ENCODE measurements at regions not wholly inside any gene's neighbourhood (a gene's known extent, or its start where the extent isn't known, plus 50 kb on each side); places are given as distances from the start of the nearest gene placed in this dataset.
"Not testable (repeated sequence)": the region's sequence is repeated elsewhere in the genome, so short reads cannot be mapped to it uniquely, and the experiment has no call there.

GRCh38 chrX:128975745-128976144, 547.5 kb downstream of the SMARCA1 start:
- FAIRE-seq: no peak
- peak; percentile 23 for DNase-seq (ENCODE audit: low spot score)

DNA sequence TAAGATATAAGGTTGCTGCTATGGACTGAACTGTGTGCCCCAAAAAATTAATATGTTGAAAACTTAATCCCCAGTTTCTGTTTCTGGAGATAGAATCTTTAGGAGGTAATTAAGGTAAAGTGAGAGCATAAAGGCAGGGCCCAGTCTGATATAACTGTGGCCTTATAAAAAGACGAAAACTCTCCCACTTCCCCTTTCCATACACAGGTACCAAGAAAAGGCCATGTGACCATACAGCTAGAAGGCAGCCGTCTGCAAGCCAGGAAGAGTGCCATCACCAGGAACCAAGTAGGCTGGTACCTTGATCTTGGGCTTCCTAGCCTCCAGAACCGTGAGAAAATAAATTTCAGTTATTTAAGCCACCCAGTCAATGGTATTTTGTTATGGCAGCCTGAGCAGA, 550.3 kb downstream of the SMARCA1 start:
- DNase-seq (ENCODE audit: low spot score) (no peak), FAIRE-seq (no peak)

DNA sequence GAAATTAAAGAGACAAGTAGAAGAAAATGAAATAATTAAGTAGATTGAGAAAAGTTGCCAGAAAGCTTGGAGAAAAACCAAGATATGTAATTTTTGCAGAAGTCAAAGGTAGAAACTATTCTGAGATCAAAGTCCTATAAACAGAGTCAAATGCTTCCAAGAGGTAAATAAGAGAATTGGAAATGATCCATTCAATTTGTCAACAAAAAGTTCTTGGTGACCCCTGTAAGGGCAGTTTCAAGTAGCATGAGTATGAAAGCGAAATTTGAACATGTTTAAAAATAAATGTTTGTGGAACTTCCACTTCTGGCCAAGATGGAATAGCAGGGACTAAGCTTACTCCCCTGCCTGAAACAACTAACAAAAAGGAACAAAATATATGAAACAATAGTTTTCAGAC, 562.0 kb downstream of the SMARCA1 start:
- FAIRE-seq (no peak), DNase-seq (ENCODE audit: low spot score) (no peak)

GRCh38 chrX:128954697-128955096, 568.6 kb downstream of the SMARCA1 start:
- DNase-seq (ENCODE audit: low spot score); FAIRE-seq: not testable (repeated sequence)

GRCh38 chrX:128931071-128931470, 592.2 kb downstream of the SMARCA1 start:
- FAIRE-seq: no peak
- DNase-seq (ENCODE audit: low spot score): no peak

- DNase-seq (ENCODE audit: low spot score) (no peak), FAIRE-seq (no peak)
Observed at GRCh38 chrX:128929271-128930057, 593.8 kb downstream of the SMARCA1 start.

DNA sequence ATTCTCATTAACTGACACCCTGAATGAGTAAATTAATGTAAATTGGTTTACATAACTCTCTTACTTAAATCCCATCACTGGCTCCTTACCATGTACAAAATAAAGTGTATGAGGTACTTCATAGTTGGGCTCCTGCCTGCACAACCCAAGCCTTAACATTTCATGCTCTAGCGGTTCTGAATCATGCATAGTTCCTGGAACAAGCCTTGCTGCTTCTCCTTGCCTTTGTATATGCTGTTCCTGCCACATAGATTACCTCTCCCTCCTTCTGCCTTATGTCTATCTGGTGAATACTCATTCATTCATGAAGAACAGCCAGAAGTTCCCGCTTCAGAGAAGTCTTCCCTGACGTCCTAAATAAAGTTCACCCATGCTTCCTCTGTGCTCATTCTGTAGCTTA, 594.7 kb downstream of the SMARCA1 start:
- FAIRE-seq (no peak), DNase-seq (ENCODE audit: low spot score) (no peak)

- no peak for DNase-seq (ENCODE audit: low spot score)
- FAIRE-seq: no peak
Observed at GRCh38 chrX:128927363-128927762, 595.9 kb downstream of the SMARCA1 start.

GRCh38 chrX:128906753-128907152, 616.5 kb downstream of the SMARCA1 start:
- no peak for DNase-seq (ENCODE audit: low spot score)
- no peak for FAIRE-seq

GRCh38 chrX:128901018-128901417, 622.3 kb downstream of the SMARCA1 start:
- no peak for FAIRE-seq
- DNase-seq (ENCODE audit: low spot score): no peak

DNA sequence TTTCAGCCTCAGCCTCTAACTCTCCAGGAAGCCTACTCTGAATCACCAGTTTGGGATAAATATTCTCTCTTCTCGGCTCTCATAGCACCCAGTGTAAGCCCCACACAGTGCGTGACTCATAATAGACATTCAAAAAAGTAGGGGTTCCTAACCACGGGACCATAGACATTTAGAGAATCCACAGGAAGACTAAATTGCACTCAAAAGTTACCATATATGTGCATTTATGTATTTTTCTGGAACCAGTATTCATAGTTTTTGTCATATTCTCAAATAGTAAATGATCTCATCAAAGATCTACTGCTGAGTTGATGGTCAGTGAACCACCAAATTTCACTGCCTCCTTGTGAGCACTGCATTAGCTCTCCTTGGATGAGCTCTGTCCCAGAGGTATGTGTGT, 625.7 kb downstream of the SMARCA1 start:
- DNase-seq (ENCODE audit: low spot score) (no peak), FAIRE-seq (no peak)

DNA sequence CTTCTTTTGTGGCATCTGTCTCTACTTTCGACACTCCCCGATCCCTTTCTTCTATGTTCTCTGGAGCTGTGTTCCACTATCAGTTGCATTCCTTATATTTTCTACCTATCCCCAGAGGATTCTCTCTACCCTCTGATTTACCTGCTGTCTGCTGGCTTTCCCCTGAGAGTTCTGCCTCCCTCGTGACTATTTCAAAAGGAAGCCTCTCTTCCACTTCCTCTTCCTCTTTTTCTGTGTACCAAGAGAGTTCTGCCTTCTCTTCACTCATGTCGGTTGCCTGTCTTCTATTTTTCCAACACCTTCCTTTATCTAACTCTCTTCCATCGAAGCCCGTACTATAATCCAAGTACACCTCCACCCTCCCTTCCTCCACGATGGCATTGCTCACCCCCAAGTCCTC, 631.7 kb downstream of the SMARCA1 start:
- no peak for DNase-seq (ENCODE audit: low spot score)
- no peak for FAIRE-seq

DNA sequence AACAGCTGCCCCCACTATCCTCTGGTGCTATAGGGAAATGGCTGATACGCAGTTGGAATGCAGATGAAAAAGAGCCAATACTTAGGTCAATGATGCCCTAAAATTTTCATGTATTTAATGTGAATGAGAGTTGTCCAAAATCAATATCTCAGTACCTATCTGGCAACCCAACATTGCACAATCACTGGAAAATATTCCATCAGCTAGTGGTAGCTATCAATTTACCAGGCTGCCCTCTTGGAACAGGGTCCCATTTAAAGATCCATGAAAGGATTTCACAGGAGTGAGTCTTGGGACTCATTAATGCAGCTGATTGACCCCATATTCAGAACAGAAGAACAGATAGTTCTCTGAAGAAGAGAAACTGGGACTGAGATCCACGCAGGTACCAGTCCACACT, 638.9 kb downstream of the SMARCA1 start:
- FAIRE-seq: no peak
- DNase-seq (ENCODE audit: low spot score): no peak

GRCh38 chrX:128883650-128884049, 639.6 kb downstream of the SMARCA1 start:
- FAIRE-seq (no peak), DNase-seq (ENCODE audit: low spot score) (no peak)

- DNase-seq (ENCODE audit: low spot score) (no peak), FAIRE-seq (no peak)
Observed at GRCh38 chrX:128870361-128870760, 652.9 kb downstream of the SMARCA1 start.

DNA sequence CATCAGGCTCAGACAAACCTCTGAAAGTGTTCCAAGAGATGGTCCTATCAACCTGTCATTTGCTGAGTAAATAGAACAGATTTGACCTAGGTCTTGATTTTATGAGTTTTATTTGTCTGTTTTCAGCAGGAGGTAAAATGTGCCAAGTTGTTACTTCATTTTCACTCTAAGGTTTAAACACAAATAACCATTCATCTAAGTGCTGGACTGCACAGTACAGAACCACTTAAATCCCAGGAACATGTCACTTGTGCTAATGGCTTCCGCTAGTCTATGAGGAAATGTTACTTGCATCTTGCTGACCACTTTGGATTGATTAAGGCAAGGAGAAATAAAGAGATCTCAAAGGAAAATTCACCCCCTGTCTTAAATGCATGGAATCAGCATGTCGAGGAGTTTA, 660.7 kb downstream of the SMARCA1 start:
- FAIRE-seq (no peak), DNase-seq (ENCODE audit: low spot score) (no peak)

- no peak for FAIRE-seq
- DNase-seq (ENCODE audit: low spot score): no peak
Observed at GRCh38 chrX:128848374-128848773, 674.9 kb downstream of the SMARCA1 start.

DNA sequence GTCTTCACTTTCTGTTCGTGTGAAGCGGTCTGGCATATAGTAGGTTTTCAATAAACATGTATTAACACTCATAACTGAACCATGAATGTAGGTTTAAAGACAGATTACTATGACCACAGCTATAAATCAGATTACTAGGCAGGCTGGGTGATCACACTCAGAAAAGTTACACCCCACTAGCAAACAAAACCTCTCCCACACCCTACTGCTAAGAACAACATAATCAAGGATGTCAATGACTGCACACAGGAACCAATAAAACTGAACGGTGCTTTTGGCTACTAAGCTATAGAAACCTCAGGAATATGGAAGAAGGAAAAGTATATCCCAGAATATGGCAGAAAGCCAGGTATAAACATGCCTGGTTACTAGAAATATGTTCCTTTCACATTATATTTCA, 676.9 kb downstream of the SMARCA1 start:
- FAIRE-seq (no peak), DNase-seq (ENCODE audit: low spot score) (no peak)

- no peak for FAIRE-seq
Observed at GRCh38 chrX:128818690-128819089, 704.6 kb downstream of the SMARCA1 start.

DNA sequence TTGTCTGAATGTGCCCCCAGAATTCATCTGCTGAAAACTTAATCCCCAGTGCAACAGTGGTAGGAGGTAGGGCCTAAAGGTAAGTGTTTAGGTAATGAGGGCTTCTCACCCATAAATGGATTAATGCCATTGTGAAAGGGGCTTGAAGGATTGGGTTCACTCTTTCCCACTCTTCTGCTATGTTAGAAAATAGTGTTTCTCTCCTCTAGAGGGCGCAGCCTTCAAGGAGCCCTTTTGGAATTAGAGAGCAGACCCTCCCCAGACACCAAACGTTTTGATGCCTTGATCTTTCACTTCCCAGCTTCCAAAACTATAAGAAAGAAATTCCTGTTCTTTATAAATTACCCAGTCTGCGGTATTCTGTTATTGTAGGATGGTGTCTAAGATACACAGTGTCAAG, 706.4 kb downstream of the SMARCA1 start:
- FAIRE-seq: no peak
- no peak for DNase-seq (ENCODE audit: low spot score)

More at GRCh38 chrX:128818690-128819089, 704.6 kb downstream of the SMARCA1 start:
- DNase-seq (ENCODE audit: low spot score): no peak

- FAIRE-seq: no peak
- no peak for DNase-seq (ENCODE audit: low spot score)
Observed at GRCh38 chrX:128807367-128807766, 715.9 kb downstream of the SMARCA1 start.

DNA sequence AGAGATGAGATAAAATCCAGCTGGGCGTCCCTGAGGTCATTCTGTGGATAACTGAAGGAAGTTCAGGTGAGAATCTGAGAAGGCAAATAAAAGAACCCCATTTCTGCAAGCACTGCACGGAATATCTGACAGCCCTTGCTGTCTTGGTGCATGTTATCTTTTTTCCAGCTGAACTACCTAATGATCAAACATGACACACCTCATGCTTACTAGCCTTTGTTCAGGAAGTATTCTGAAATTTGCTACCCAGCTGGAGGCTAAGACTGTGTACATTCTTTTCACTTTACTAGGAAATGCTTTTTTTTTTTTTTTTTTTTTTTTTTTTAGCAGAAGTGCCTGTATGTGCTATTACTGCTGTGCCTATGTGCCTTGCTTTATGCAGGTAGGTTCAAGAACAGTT, 718.1 kb downstream of the SMARCA1 start:
- FAIRE-seq (no peak), DNase-seq (ENCODE audit: low spot score) (no peak)

DNA sequence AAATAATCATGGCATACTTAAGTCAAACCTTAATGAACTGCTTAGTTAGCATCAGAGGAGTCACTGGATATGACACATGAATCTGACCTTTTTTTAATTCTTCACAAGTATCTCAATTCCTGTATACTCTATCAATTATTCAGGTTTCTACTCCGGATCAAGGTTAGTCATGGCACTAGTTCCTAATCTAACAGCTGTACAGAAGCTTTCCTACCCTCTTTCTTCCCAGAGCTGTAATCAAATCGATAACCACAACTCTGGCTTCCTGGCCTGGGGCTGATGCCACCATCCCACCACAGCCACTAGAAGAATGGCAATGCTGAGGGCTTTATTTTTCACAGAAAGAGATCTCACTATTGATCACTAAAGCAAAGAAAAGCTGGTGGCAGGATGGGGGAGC, 718.5 kb downstream of the SMARCA1 start:
- no peak for FAIRE-seq

GRCh38 chrX:128800138-128800537, 723.2 kb downstream of the SMARCA1 start:
- DNase-seq (ENCODE audit: low spot score) (no peak), FAIRE-seq (no peak)

More for the DNA sequence above, 718.5 kb downstream of the SMARCA1 start:
- DNase-seq (ENCODE audit: low spot score): no peak
